ENCODE measurements at regions not wholly inside any gene's neighbourhood (a gene's known extent, or its start where the extent isn't known, plus 50 kb on each side); places are given as distances from the start of the nearest gene placed in this dataset.
"Not testable (repeated sequence)": the region's sequence is repeated elsewhere in the genome, so short reads cannot be mapped to it uniquely, and the experiment has no call there.

DNA sequence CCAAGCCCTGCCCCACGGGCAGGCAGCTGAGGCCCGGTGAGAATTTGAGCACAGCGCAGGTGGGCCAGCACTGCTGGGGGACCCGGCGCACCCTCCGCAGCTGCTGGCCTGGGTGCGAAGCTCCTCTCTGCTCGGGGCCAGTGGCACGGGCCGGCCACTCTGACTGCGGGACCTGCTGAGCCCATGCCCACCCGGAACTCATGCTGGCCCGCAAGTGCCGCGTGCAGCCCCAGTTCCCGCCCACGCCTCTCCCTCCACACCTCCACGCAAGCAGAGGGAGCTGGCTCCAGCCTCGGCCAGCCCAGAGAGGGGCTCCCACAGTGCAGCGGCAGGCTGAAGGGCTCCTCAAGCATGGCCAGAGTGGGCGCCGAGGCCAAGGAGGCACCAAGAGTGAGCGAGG, 190.1 kb upstream of the IGFBP7 start:
- not testable (repeated sequence) for DNase-seq

DNA sequence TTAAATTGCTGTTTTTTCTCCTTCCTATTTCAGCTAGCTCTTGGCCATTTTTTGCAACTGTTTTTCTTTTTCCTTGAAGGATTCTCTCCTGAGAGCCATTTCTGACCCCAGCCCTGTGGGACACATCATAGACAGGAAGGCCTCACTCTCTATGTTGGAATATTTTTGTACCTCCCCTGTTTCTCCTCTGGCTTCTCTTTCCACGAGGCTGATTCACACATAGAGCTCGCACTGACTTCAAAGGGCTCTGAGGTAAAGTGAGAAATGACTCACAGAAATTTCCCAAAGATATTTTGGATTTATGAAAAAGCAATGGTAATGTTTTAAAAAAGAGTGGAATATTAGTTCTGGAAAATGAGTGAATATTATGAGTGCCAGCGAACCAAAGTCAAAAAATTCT, 181.7 kb upstream of the IGFBP7 start:
- DNase-seq: no peak

- no peak for DNase-seq
Observed at GRCh38 chr4:57287687-57288604, 177.8 kb upstream of the IGFBP7 start.

- no peak for DNase-seq
Observed at GRCh38 chr4:57282933-57283310, 172.7 kb upstream of the IGFBP7 start.

DNA sequence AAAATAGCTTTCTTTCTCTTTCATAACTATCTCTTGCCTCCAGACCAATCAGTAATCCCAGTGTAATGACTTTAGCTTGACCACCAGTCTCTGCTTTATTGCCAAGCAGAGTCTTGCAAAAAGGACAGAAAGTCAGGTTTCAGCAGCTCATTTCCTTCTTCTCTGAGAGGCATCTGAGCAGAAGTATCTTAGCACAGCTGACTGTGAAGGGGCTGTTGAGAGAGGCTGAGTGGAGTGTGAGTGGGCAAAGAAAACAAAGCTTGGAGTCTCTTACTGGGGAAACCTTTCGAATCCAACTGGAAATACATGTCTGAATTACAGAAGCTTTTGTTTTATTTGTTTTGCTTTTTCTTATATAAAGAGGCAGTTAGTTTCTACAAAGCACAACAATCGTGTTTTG, 170.3 kb upstream of the IGFBP7 start:
- no peak for DNase-seq

GRCh38 chr4:57278780-57279179, 168.6 kb upstream of the IGFBP7 start:
- DNase-seq: no peak

- no peak for DNase-seq
Observed at GRCh38 chr4:57274082-57274481, 163.9 kb upstream of the IGFBP7 start.

DNA sequence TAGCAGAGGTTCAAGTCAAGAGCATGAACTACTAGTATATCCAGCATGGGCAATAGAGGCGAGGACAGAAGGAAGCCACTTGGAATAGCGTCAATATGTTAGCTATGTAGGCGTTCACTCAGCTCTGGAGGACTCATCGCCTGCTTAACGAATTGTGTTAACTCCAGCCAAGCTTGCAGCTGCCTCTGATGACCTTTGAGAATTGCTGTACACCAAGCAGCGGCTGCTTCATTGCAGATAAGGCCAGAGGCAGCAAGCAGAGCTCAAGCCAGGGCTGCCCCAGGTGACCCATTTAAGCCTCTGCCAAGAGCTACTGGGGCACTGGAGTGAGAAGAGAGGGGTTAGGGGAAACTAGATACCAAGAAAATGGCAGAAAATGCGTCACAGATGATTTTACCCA, 160.2 kb upstream of the IGFBP7 start:
- DNase-seq: no peak

GRCh38 chr4:57265831-57266582, 155.8 kb upstream of the IGFBP7 start:
- no peak for DNase-seq

DNA sequence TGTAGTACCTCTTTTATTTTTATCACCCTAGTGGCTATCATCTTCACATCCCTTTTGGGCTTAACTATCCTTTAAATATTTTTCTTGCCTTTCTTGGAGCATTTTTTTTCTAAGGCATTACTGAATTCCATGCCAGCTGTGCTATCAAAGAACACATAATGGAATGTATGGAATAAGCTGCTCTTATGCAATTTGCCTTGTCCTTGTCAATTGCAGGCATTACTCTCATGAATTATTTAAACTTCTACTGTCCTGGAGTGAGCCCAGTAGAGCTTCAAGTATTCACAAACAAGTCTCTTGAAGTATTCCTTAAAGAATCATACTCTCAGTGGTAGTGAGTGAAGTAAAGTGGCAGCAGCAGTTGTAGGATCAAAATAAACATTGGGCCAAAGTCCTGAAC, 144.6 kb upstream of the IGFBP7 start:
- no peak for DNase-seq

- DNase-seq: no peak
Observed at GRCh38 chr4:57249083-57249482, 138.9 kb upstream of the IGFBP7 start.

DNA sequence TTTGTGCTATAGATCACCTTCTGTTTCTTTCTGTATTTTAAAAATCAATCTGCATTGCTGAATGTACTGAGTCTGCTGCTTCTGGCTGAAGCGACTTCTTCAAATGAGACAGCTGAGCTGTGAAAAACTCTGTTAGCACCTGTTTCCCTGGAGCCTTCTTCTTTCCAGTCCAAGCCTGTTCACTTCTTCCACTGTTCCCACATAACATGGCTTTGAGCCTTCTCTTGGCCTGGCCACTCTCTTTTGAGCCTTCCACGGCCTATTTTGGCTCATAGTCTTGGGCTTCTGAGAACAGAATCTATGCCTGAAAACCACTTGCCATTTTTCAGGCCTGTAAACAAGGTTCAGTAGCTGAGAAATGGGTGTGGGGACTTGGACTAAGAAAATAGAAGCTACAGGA, 132.9 kb upstream of the IGFBP7 start:
- no peak for DNase-seq

DNA sequence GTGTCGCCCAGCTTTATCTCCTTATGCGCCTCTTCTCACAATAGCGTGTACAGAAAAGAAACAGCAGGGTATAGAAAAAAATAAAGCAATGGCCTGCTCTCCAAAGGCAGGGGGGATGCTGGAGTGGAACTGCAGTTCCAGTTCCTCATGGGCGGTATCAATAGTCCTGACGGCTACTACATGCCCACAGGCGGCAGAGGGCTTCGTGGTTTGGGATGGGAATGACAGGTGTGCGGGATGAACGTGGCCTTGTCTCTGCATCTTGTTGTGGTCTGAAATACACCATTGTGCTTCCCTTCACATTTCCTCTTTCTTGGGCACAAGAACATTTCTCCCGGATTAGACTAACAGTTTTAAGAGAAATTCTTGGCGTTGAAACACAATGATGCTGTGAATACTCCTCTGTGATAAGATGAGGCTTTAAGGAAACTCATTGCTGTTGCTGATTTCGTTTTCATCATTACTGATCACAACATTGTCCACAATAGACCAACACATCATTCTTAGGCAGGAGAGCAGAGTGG, 124.1 kb upstream of the IGFBP7 start:
- DNase-seq: no peak

DNA sequence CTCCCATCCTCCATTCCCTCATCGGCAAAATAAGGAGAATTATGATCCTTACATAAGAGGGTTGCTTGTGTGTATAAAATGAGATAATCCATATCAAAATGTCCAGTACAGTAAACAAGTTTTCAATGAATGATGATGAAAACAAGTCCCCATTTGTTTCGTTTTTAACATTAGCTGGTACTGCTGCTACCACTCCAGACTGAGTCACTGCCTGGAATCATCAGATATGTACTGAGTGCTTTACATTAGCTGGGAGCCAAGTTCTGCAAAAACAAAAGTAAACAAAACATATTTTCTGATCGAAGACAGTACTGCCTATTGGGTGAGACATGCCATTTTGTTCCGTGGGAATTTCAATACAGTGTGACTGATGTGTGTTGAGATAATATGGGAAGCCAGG, 123.2 kb upstream of the IGFBP7 start:
- no peak for DNase-seq

DNA sequence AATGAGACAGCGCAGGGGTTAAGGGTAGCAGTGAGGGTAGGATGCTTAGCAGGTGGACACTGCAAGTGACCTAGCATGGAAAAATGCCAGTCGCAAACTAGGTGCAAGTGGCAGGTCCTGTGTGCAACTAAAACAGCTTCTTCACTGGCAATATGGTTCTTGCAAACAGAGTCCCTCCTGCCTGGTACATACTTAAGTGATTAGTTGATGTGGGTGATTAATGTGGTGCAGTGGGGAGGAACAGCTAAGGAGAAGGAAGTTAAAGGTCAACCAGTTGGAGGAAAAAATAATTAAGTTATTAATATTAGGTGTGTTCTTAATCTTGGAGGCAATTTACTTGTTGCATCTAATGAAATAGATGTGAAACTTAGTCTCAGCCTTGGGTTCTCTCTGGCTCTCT, 121.6 kb upstream of the IGFBP7 start:
- DNase-seq: no peak

GRCh38 chr4:57220734-57221133, 110.5 kb upstream of the IGFBP7 start:
- DNase-seq: no peak

- DNase-seq: no peak
Observed at GRCh38 chr4:57220172-57220571, 110.0 kb upstream of the IGFBP7 start.

DNA sequence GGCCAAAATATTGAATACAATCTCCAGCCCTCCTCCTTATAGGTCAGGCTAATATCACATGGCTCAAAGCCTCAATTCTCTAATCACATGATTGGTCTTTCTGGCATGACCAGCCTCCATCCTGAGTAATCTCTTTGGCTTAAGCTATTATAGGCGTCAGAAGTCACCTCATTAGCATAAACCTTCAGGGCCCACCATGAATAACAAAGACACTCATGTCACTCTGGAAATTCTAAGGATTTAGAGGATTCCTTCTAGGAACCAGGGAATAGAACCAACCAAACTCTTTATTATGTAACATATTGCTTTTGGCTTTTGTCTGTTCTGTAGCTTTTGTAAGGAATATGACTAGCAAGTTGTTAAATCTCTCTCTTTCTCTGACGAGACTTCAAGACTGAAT, 109.2 kb upstream of the IGFBP7 start:
- DNase-seq: no peak

DNA sequence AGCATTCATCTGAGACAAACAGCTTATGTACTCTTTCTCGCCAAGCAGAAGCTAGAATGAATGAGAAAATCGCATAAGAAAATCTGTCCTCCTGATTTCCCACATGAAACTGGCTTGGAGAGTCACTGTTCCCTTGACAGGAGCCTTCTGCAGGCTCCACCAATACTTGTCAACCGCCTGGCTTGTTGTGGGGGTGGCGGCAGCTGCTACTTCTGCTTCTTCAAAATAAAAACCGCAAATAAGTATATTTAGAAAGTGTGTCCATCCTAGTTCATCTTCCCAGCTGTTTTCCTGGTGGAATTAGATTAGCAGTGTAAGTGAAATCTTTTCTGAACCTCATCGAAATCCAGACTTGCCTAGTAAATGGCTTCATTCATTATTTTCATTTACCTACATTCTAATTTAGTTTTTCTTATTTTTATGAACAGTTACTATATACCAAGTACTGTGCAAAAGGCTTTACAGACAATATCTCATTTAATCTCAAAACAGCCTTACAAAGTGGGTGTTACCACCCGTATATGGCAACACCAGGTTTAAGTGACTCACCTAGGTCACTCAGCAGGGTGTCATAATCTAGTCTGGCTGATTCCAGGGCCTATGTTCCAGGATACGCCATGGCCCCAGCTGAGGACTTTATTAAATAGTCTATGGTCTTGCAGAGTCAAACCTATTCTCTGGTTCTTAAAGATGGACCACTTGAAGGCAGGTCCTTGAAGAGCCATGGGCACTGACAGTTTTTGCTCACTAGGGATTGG, 104.6 kb upstream of the IGFBP7 start:
- DNase-seq: no peak

- no peak for DNase-seq
Observed at GRCh38 chr4:57211131-57211530, 100.9 kb upstream of the IGFBP7 start.

DNA sequence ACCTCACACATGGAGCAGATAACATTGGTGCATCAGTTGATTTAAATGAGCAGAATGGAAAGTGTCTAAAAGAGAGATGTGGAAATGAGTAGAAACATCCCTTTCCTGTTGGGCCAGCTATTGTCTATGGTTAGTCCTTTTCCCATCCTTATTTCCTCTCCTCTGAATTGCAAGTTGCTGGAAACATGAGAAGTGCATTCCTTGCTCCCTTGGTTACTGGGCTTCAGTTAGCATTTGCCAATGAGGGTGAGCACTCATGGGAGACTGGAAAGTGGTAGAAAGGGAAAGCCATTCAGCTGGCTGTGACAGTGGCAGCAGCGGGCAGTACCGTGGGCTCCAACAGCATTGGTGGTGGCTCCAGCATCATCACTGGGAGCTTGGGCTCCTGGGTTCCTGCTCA, 96.0 kb upstream of the IGFBP7 start:
- no peak for DNase-seq

GRCh38 chr4:57205580-57205979, 95.4 kb upstream of the IGFBP7 start:
- DNase-seq: no peak

GRCh38 chr4:57200799-57201327, 90.7 kb upstream of the IGFBP7 start:
- no peak for DNase-seq

All from activated CD4-positive, alpha-beta T cell treated with anti-CD3 and anti-CD28 coated beads, Interleukin-10, Interleukin-2, amounts not matched to agents 100 ng/mL and 50 ng/mL, durations not matched to agents 16 hours and 8 hours (primary cell).